Parathyroid adenoma (tissue), 2 donors: ENCODE measurements at regions not wholly inside any gene's neighbourhood (a gene's known extent, or its start where the extent isn't known, plus 50 kb on each side); places are given as distances from the start of the nearest gene placed in this dataset.

ENCODE experiments used
- H2AFZ ChIP-seq: fragments of 300-600 bp; sonication (generic); one replicate; pipeline ENCODE4 v1.7.0; 2017; ENCODE audit warnings: antibody characterized with exemption, mild to moderate bottlenecking
- H3K27ac ChIP-seq: fragments of 300-600 bp; sonication (generic); one replicate; pipeline ENCODE4 v1.7.0; 2017
- H3K27me3 ChIP-seq: fragments of 300-600 bp; sonication (generic); one replicate; pipeline ENCODE4 v1.7.0; 2017; ENCODE audit warnings: low read length; ENCODE audit not compliant: control insufficient read depth, insufficient read depth
- H3K36me3 ChIP-seq: fragments of 300-600 bp; sonication (generic); one replicate; pipeline ENCODE4 v1.7.0; 2017; ENCODE audit warnings: low read length; ENCODE audit not compliant: control insufficient read depth, insufficient read depth
- H3K4me1 ChIP-seq: fragments of 300-600 bp; sonication (generic); one replicate; pipeline ENCODE4 v1.7.0; 2017; ENCODE audit warnings: control low read depth
- H3K4me2 ChIP-seq: fragments of 300-600 bp; sonication (generic); one replicate; pipeline ENCODE4 v1.7.0; 2017; ENCODE audit warnings: low read length
- H3K4me3 ChIP-seq: fragments of 300-600 bp; sonication (generic); one replicate; pipeline ENCODE4 v1.7.0; 2017; ENCODE audit warnings: low read depth, low read length
- H3K79me2 ChIP-seq: fragments of 300-600 bp; sonication (generic); one replicate; pipeline ENCODE4 v1.7.0; 2017; ENCODE audit warnings: control low read depth
- H3K9ac ChIP-seq: fragments of 300-600 bp; sonication (generic); one replicate; pipeline ENCODE4 v1.7.0; 2017; ENCODE audit warnings: mild to moderate bottlenecking
- H3K9me3 ChIP-seq: fragments of 300-600 bp; sonication (generic); one replicate; pipeline ENCODE4 v1.7.0; 2017; ENCODE audit warnings: low read length; ENCODE audit not compliant: control insufficient read depth
- TF ChIP-seq, protein P1 (sequence below): fragments of 300-600 bp; sonication (generic); IDR thresholded peaks from one replicate; pipeline ENCODE4 v1.7.0; 2017; ENCODE audit warnings: antibody characterized with exemption, mild to moderate bottlenecking
- donor health status: primary hyperparathyroidism.

DNA sequence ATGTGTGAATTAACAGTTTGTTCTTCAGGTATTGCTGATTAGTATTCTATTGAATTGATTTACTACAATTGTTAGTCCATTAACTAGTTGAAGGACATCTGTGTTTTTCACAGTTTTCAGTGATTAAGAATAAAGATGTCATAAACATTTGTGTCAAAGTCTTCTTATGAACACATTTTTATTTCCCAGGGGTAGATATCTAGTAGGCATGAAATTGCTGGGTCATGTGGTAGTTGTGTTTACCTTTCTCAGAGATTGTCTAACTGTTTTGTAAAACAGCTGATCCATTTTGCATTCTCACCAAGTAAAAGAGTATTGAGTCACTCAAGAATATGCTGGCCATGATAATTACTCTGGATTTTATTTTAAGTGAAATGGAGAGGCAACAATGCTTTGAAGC is 1145.3 kb downstream of the FSCB start:
- H3K27ac ChIP-seq, result no peak overlapping the region
- no peak overlapping the region for H2AFZ ChIP-seq
- H3K4me3 ChIP-seq, result no peak overlapping the region
- H3K79me2 ChIP-seq, result no peaks in the 10 kb centered on the region
- H3K4me2 ChIP-seq, result no peak overlapping the region
- no peaks in the 10 kb centered on the region for H3K36me3 ChIP-seq
- H3K9ac ChIP-seq, result no peak overlapping the region
- TF ChIP-seq, protein P1, sequence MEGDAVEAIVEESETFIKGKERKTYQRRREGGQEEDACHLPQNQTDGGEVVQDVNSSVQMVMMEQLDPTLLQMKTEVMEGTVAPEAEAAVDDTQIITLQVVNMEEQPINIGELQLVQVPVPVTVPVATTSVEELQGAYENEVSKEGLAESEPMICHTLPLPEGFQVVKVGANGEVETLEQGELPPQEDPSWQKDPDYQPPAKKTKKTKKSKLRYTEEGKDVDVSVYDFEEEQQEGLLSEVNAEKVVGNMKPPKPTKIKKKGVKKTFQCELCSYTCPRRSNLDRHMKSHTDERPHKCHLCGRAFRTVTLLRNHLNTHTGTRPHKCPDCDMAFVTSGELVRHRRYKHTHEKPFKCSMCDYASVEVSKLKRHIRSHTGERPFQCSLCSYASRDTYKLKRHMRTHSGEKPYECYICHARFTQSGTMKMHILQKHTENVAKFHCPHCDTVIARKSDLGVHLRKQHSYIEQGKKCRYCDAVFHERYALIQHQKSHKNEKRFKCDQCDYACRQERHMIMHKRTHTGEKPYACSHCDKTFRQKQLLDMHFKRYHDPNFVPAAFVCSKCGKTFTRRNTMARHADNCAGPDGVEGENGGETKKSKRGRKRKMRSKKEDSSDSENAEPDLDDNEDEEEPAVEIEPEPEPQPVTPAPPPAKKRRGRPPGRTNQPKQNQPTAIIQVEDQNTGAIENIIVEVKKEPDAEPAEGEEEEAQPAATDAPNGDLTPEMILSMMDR, result no peak
- no peaks in the 10 kb centered on the region for H3K9me3 ChIP-seq
- no peaks in the 10 kb centered on the region for H3K4me1 ChIP-seq
- no peaks in the 10 kb centered on the region for H3K27me3 ChIP-seq

- no peak overlapping the region for H3K4me2 ChIP-seq
- no peaks in the 10 kb centered on the region for H3K36me3 ChIP-seq
- no peak overlapping the region for H3K27ac ChIP-seq
- H3K79me2 ChIP-seq, result no peaks in the 10 kb centered on the region
- H3K27me3 ChIP-seq, result no peaks in the 10 kb centered on the region
- no peak overlapping the region for H3K9ac ChIP-seq
- TF ChIP-seq, protein P1, result no peak
- H3K9me3 ChIP-seq, result no peaks in the 10 kb centered on the region
- H3K4me3 ChIP-seq, result no peak overlapping the region
- no peaks in the 10 kb centered on the region for H3K4me1 ChIP-seq
- H2AFZ ChIP-seq, result no peak overlapping the region
These were observed 1146.8 kb downstream of the FSCB start for GRCh38 chr14:43360239-43360638.

DNA sequence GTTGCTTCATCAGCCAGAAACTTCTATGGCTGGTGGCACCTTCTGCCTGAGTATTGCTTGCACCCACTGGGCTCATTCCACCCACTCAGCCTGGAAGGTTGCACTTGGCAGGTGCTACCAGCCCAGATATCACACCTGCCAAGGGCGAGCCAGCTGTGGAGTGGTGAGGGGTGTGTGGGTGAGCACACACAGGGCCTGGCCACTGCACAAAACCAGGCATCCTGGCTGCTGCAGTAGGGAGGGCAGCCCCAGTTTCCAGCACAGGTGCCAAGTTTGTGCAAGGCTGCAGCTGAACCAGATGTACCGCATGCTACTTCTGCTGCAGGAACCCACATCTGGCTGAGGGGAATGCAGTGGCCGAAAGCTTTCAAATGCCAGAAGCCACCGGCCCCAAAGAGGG is 1147.8 kb downstream of the FSCB start:
- Histone ChIP-seq H3K4me2 (no peak overlapping the region), H3K27ac (no peak overlapping the region), H3K4me3 (no peak overlapping the region), H3K4me1 (no peaks in the 10 kb centered on the region), H3K27me3 (no peaks in the 10 kb centered on the region), H3K79me2 (no peaks in the 10 kb centered on the region), H3K36me3 (no peaks in the 10 kb centered on the region), H3K9ac (no peak overlapping the region), H3K9me3 (no peaks in the 10 kb centered on the region), H2AFZ (no peak overlapping the region)
- TF ChIP-seq, protein P1, result no peak

GRCh38 chr14:43356979-43357545 is 1150.0 kb downstream of the FSCB start:
- Histone ChIP-seq H3K27ac (no peak overlapping the region), H3K4me2 (no peak overlapping the region), H3K4me3 (no peak overlapping the region), H3K36me3 (no peaks in the 10 kb centered on the region), H3K9me3 (no peaks in the 10 kb centered on the region), H2AFZ (no peak overlapping the region), H3K9ac (no peak overlapping the region), H3K27me3 (no peaks in the 10 kb centered on the region), H3K4me1 (no peaks in the 10 kb centered on the region), H3K79me2 (no peaks in the 10 kb centered on the region)
- TF ChIP-seq, protein P1, result no peak

DNA sequence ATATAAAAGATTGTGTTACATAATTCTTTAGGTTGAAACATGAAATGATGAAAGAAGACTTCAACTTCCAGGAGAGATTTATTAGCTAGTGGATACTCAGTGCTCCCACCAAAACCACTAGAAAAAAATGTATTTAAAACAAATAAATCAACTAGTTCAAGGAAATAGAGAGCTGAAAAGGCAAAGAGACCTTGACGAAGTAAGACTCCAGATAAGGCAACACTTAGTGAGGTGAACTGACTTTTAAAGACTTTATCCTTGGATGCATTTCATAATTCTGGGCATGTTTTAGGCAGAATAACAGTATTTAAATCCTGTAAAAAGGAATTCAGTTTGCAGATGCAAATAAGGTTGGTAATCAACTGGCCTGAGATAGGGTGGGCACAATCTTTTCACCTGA is 1150.7 kb downstream of the FSCB start:
- no peak overlapping the region for H3K9ac ChIP-seq

More for the DNA sequence above, 1150.7 kb downstream of the FSCB start:
- Histone ChIP-seq H3K36me3 (no peaks in the 10 kb centered on the region), H3K4me3 (no peak overlapping the region), H3K27ac (no peak overlapping the region), H2AFZ (no peak overlapping the region), H3K4me2 (no peak overlapping the region), H3K79me2 (no peaks in the 10 kb centered on the region), H3K9me3 (no peaks in the 10 kb centered on the region), H3K27me3 (no peaks in the 10 kb centered on the region), H3K4me1 (no peaks in the 10 kb centered on the region)
- TF ChIP-seq, protein P1, result no peak
